WTC11 (cell line): ENCODE measurements at regions not wholly inside any gene's neighbourhood (a gene's known extent, or its start where the extent isn't known, plus 50 kb on each side); places are given as distances from the start of the nearest gene placed in this dataset.

ENCODE experiments used
- ATAC-seq: fragments of 200-7000 bp; cut with Tn5 transposase; 2 replicates; pipeline ENCODE4 v1.10.0; 2021; ENCODE audit warnings: mild to moderate bottlenecking, moderate library complexity
- CTCF ChIA-PET: fragments of 300-600 bp; sonication (Branson Sonifier 250); formaldehyde crosslinking; loops from one replicate; lab custom pipeline; 2021; ENCODE audit warnings: antibody characterized with exemption; lab: Charles Lee
- POLR2A ChIA-PET: fragments of 350-600 bp; sonication (Branson Sonifier 250); formaldehyde crosslinking; loops from one replicate; lab custom pipeline; 2021; ENCODE audit warnings: antibody characterized with exemption; lab: Charles Lee
- DNase-seq: peaks from one replicate; pipeline ENCODE4 v3.0.0; 2021; ENCODE audit warnings: low spot score
- H3K27ac Mint-ChIP-seq: 2 replicates; pipeline ENCODE4 v1.8.0; 2021; ENCODE audit warnings: mixed read lengths
- H3K27me3 Mint-ChIP-seq: 2 replicates; pipeline ENCODE4 v1.8.0; 2021; ENCODE audit warnings: low read depth, mild to moderate bottlenecking, moderate library complexity, mixed read lengths
- H3K36me3 Mint-ChIP-seq: 2 replicates; pipeline ENCODE4 v1.8.0; 2021; ENCODE audit warnings: mixed read lengths
- H3K4me1 Mint-ChIP-seq: 2 replicates; pipeline ENCODE4 v1.8.0; 2022; ENCODE audit warnings: mixed read lengths
- H3K4me3 Mint-ChIP-seq: 2 replicates; pipeline ENCODE4 v1.8.0; 2021; ENCODE audit warnings: mild to moderate bottlenecking, moderate library complexity, mixed read lengths
- H3K9me3 Mint-ChIP-seq: 2 replicates; pipeline ENCODE4 v1.8.0; 2021; ENCODE audit warnings: mixed read lengths
- ATF1 ChIP-seq: sonication (generic); formaldehyde crosslinking; IDR thresholded peaks from 2 replicates; pipeline ENCODE4 v1.8.1; 2023; ENCODE audit warnings: mild to moderate bottlenecking, moderate library complexity, missing genetic modification reagents
- ATF6 ChIP-seq: sonication (generic); formaldehyde crosslinking; IDR thresholded peaks from 2 replicates; pipeline ENCODE4 v1.8.1; 2023; ENCODE audit warnings: mild to moderate bottlenecking, missing genetic modification reagents
- CDX4 ChIP-seq: fragments of 250-450 bp; sonication (Bioruptor Pico); IDR thresholded peaks from 2 replicates; pipeline ENCODE4 v1.9.0; 2021; ENCODE audit warnings: moderate library complexity, mild to moderate bottlenecking, inconsistent platforms, borderline replicate concordance
- CREB1 ChIP-seq: sonication (generic); formaldehyde crosslinking; IDR thresholded peaks from 2 replicates; pipeline ENCODE4 v1.8.0; 2023; ENCODE audit warnings: mild to moderate bottlenecking, missing genetic modification reagents
- CREM ChIP-seq: sonication (generic); formaldehyde crosslinking; IDR thresholded peaks from 2 replicates; pipeline ENCODE4 v1.8.1; 2022; ENCODE audit warnings: mild to moderate bottlenecking, missing genetic modification reagents, moderate library complexity
- ESRRA ChIP-seq: sonication (generic); formaldehyde crosslinking; IDR thresholded peaks from 2 replicates; pipeline ENCODE4 v1.8.1; 2022; ENCODE audit warnings: mild to moderate bottlenecking, missing genetic modification reagents, borderline replicate concordance
- FOXK1 ChIP-seq: sonication (generic); formaldehyde crosslinking; IDR thresholded peaks from 2 replicates; pipeline ENCODE4 v1.8.0; 2022; ENCODE audit warnings: mild to moderate bottlenecking, moderate library complexity, missing genetic modification reagents
- GABPB1 ChIP-seq: sonication (generic); formaldehyde crosslinking; IDR thresholded peaks from 2 replicates; pipeline ENCODE4 v1.8.1; 2023; ENCODE audit warnings: mild to moderate bottlenecking, missing genetic modification reagents
- GTF2I ChIP-seq: fragments of 250-450 bp; sonication (Bioruptor Pico); conservative IDR thresholded peaks from 2 replicates; pipeline ENCODE4 v1.4.0; 2021; ENCODE audit warnings: mild to moderate bottlenecking
- JUN ChIP-seq: sonication (generic); formaldehyde crosslinking; IDR thresholded peaks from 2 replicates; pipeline ENCODE4 v1.8.0; 2023; ENCODE audit warnings: mild to moderate bottlenecking, missing genetic modification reagents
- NR2C2 ChIP-seq: sonication (generic); formaldehyde crosslinking; IDR thresholded peaks from 2 replicates; pipeline ENCODE4 v1.8.0; 2022; ENCODE audit warnings: mild to moderate bottlenecking, missing genetic modification reagents
- OVOL2 ChIP-seq: fragments of 250-450 bp; sonication (Bioruptor Pico); IDR thresholded peaks from 2 replicates; pipeline ENCODE4 v1.9.0; 2021; ENCODE audit warnings: mild to moderate bottlenecking, borderline replicate concordance
- RORB ChIP-seq: fragments of 250-450 bp; sonication (Bioruptor Pico); IDR thresholded peaks from 2 replicates; pipeline ENCODE4 v1.9.0; 2021; ENCODE audit warnings: mild to moderate bottlenecking
- ZNF121 ChIP-seq: sonication (generic); formaldehyde crosslinking; IDR thresholded peaks from 2 replicates; pipeline ENCODE4 v1.8.0; 2023; ENCODE audit warnings: missing genetic modification reagents
- ZNF263 ChIP-seq: sonication (generic); formaldehyde crosslinking; IDR thresholded peaks from 2 replicates; pipeline ENCODE4 v1.8.1; 2022; ENCODE audit warnings: low read depth, mild to moderate bottlenecking, moderate library complexity, missing genetic modification reagents
- ZNF281 ChIP-seq: sonication (generic); formaldehyde crosslinking; IDR thresholded peaks from 2 replicates; pipeline ENCODE4 v1.8.0; 2023; ENCODE audit warnings: mild to moderate bottlenecking, missing genetic modification reagents
- ZNF423 ChIP-seq: fragments of 250-450 bp; sonication (Bioruptor Pico); IDR thresholded peaks from 2 replicates; pipeline ENCODE4 v2.1.2; 2022; ENCODE audit warnings: mild to moderate bottlenecking, moderate library complexity
- ZNF671 ChIP-seq: fragments of 250-450 bp; sonication (Bioruptor Pico); IDR thresholded peaks from 2 replicates; pipeline ENCODE4 v1.8.0; 2021; ENCODE audit warnings: mild to moderate bottlenecking
- TF ChIP-seq, protein P1 (sequence below): sonication (generic); formaldehyde crosslinking; IDR thresholded peaks from 2 replicates; pipeline ENCODE4 v1.8.1; 2022; ENCODE audit warnings: low read depth, mild to moderate bottlenecking, moderate library complexity, missing genetic modification reagents, borderline replicate concordance
- TF ChIP-seq, protein P2 (sequence below): sonication (generic); formaldehyde crosslinking; IDR thresholded peaks from 2 replicates; pipeline ENCODE4 v1.8.0; 2023; ENCODE audit warnings: missing genetic modification reagents
- TF ChIP-seq, protein P3 (sequence below): fragments of 250-450 bp; sonication (Bioruptor Pico); IDR thresholded peaks from 2 replicates; pipeline ENCODE4 v1.9.0; 2021; ENCODE audit warnings: mild to moderate bottlenecking
- TF ChIP-seq, protein P4 (sequence below): sonication (generic); formaldehyde crosslinking; conservative IDR thresholded peaks from 2 replicates; pipeline ENCODE4 v1.8.1; 2022; ENCODE audit warnings: mild to moderate bottlenecking, missing genetic modification reagents
- TF ChIP-seq, protein P5 (sequence below): fragments of 200-600 bp; IDR thresholded peaks from 2 replicates; pipeline ENCODE4 v1.8.0; 2022; ENCODE audit warnings: antibody characterized with exemption

- no peaks in the 10 kb centered on the region for H3K27me3 Mint-ChIP-seq
- H3K4me1 Mint-ChIP-seq: peaks cover 10% of the 10 kb centered on the region
- no peak overlapping the region for H3K4me3 Mint-ChIP-seq
- ChIA-PET POLR2A (no interaction called here), CTCF (no interaction called here)
- DNase-seq (no peak), ATAC-seq (no peak)
- TF ChIP-seq, protein P1, sequence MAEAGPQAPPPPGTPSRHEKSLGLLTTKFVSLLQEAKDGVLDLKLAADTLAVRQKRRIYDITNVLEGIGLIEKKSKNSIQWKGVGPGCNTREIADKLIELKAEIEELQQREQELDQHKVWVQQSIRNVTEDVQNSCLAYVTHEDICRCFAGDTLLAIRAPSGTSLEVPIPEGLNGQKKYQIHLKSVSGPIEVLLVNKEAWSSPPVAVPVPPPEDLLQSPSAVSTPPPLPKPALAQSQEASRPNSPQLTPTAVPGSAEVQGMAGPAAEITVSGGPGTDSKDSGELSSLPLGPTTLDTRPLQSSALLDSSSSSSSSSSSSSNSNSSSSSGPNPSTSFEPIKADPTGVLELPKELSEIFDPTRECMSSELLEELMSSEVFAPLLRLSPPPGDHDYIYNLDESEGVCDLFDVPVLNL (CRISPR knock-in tag): no peak
- no peak for TF ChIP-seq NR2C2 (CRISPR knock-in tag)
- no peak for TF ChIP-seq RORB (CRISPR knock-in tag)
- TF ChIP-seq ZNF671 (CRISPR knock-in tag): no peak
- H3K27ac Mint-ChIP-seq: no peak overlapping the region
- H3K9me3 Mint-ChIP-seq: no peaks in the 10 kb centered on the region
- H3K36me3 Mint-ChIP-seq: no peaks in the 10 kb centered on the region
These were observed 313.4 kb upstream of the IL12A start for GRCh38 chr3:159675285-159675684.

DNA sequence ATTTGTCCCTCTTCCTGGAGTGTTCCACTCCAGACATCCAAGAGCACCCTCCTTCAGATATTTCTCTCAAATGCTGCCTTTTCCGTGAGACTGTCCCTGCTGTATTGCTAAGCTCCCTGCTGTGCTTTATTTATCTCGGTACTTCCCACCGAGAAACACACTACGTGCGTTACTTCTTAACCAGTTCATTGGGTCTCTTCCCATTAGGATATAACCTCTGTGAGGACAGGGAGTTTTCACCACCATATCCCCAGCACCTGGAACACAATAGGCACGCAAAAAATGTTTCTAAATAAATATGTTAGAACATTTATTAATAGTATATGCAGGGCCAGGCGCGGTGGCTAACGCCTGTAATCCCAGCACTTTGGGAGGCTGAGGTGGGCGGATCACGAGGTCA, 308.7 kb upstream of the IL12A start:
- ChIA-PET POLR2A (no interaction called here), CTCF (no interaction called here)
- H3K36me3 Mint-ChIP-seq: no peaks in the 10 kb centered on the region
- H3K4me1 Mint-ChIP-seq: no peaks in the 10 kb centered on the region
- ATAC-seq: no peak
- H3K4me3 Mint-ChIP-seq: no peak overlapping the region
- no peak for DNase-seq
- H3K27ac Mint-ChIP-seq: no peak overlapping the region
- 0 out of 2 replicates have a peak, but pooled peaks cover 4% of the 10 kb centered on the region for H3K9me3 Mint-ChIP-seq
- H3K27me3 Mint-ChIP-seq: no peaks in the 10 kb centered on the region; the same call in 1 of the 2 replicates
- TF ChIP-seq GTF2I (no peak), ZNF263 (CRISPR knock-in tag) (no peak), FOXK1 (CRISPR knock-in tag) (no peak), JUN (no peak), ZNF121 (CRISPR knock-in tag) (no peak), ATF6 (CRISPR knock-in tag) (no peak), ESRRA (CRISPR knock-in tag) (no peak), ZNF423 (CRISPR knock-in tag) (no peak), ATF1 (CRISPR knock-in tag) (no peak), ZNF281 (CRISPR knock-in tag) (no peak), CREB1 (no peak), CREM (no peak), GABPB1 (CRISPR knock-in tag) (no peak), OVOL2 (CRISPR knock-in tag) (no peak), CDX4 (CRISPR knock-in tag) (no peak)
- TF ChIP-seq, protein P2, sequence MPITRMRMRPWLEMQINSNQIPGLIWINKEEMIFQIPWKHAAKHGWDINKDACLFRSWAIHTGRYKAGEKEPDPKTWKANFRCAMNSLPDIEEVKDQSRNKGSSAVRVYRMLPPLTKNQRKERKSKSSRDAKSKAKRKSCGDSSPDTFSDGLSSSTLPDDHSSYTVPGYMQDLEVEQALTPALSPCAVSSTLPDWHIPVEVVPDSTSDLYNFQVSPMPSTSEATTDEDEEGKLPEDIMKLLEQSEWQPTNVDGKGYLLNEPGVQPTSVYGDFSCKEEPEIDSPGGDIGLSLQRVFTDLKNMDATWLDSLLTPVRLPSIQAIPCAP (CRISPR knock-in tag): no peak
- TF ChIP-seq, protein P3, sequence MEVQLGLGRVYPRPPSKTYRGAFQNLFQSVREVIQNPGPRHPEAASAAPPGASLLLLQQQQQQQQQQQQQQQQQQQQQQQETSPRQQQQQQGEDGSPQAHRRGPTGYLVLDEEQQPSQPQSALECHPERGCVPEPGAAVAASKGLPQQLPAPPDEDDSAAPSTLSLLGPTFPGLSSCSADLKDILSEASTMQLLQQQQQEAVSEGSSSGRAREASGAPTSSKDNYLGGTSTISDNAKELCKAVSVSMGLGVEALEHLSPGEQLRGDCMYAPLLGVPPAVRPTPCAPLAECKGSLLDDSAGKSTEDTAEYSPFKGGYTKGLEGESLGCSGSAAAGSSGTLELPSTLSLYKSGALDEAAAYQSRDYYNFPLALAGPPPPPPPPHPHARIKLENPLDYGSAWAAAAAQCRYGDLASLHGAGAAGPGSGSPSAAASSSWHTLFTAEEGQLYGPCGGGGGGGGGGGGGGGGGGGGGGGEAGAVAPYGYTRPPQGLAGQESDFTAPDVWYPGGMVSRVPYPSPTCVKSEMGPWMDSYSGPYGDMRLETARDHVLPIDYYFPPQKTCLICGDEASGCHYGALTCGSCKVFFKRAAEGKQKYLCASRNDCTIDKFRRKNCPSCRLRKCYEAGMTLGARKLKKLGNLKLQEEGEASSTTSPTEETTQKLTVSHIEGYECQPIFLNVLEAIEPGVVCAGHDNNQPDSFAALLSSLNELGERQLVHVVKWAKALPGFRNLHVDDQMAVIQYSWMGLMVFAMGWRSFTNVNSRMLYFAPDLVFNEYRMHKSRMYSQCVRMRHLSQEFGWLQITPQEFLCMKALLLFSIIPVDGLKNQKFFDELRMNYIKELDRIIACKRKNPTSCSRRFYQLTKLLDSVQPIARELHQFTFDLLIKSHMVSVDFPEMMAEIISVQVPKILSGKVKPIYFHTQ (CRISPR knock-in tag): no peak
- TF ChIP-seq, protein P4, sequence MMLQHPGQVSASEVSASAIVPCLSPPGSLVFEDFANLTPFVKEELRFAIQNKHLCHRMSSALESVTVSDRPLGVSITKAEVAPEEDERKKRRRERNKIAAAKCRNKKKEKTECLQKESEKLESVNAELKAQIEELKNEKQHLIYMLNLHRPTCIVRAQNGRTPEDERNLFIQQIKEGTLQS (CRISPR knock-in tag): no peak
- TF ChIP-seq, protein P5, sequence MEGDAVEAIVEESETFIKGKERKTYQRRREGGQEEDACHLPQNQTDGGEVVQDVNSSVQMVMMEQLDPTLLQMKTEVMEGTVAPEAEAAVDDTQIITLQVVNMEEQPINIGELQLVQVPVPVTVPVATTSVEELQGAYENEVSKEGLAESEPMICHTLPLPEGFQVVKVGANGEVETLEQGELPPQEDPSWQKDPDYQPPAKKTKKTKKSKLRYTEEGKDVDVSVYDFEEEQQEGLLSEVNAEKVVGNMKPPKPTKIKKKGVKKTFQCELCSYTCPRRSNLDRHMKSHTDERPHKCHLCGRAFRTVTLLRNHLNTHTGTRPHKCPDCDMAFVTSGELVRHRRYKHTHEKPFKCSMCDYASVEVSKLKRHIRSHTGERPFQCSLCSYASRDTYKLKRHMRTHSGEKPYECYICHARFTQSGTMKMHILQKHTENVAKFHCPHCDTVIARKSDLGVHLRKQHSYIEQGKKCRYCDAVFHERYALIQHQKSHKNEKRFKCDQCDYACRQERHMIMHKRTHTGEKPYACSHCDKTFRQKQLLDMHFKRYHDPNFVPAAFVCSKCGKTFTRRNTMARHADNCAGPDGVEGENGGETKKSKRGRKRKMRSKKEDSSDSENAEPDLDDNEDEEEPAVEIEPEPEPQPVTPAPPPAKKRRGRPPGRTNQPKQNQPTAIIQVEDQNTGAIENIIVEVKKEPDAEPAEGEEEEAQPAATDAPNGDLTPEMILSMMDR: no peak
